Immature natural killer cell (primary cell): ENCODE measurements at regions not wholly inside any gene's neighbourhood (a gene's known extent, or its start where the extent isn't known, plus 50 kb on each side); places are given as distances from the start of the nearest gene placed in this dataset.

Experiments
- DNase-seq, 3 donors: peaks; one replicate each; pipeline ENCODE4 v3.0.0; 2022; ENCODE audit warnings: mixed read lengths in 1 of 3
- H3K27ac Mint-ChIP-seq, 6 donors: one replicate each; pipeline ENCODE4 v1.8.0; 2020; ENCODE audit warnings: mixed read lengths in 6 of 6, mild to moderate bottlenecking in 5 of 6, inconsistent platforms in 4 of 6, moderate library complexity in 3 of 6
- H3K27me3 Mint-ChIP-seq, 3 donors: one replicate each; pipeline ENCODE4 v1.8.0; 2020 to 2021; ENCODE audit warnings: low read depth in 3 of 3, mild to moderate bottlenecking in 3 of 3, mixed read lengths in 3 of 3, moderate library complexity in 3 of 3, inconsistent platforms in 1 of 3
- H3K36me3 Mint-ChIP-seq, 3 donors: one replicate each; pipeline ENCODE4 v1.8.0; 2020; ENCODE audit warnings: mixed read lengths in 3 of 3, inconsistent platforms in 2 of 3, mild to moderate bottlenecking in 2 of 3
- H3K4me1 Mint-ChIP-seq, 2 donors: one replicate each; pipeline ENCODE4 v1.8.0; 2020; ENCODE audit warnings: inconsistent platforms in 2 of 2, mild to moderate bottlenecking in 2 of 2, mixed read lengths in 2 of 2, moderate library complexity in 1 of 2
- H3K4me3 Mint-ChIP-seq, 5 donors: one replicate each; pipeline ENCODE4 v1.8.0; 2020; ENCODE audit warnings: mild to moderate bottlenecking in 5 of 5, mixed read lengths in 5 of 5, inconsistent platforms in 3 of 5, moderate library complexity in 3 of 5
- H3K9me3 Mint-ChIP-seq, 6 donors: one replicate each; pipeline ENCODE4 v1.8.0; 2020; ENCODE audit warnings: mild to moderate bottlenecking in 6 of 6, mixed read lengths in 6 of 6, inconsistent platforms in 4 of 6, moderate library complexity in 3 of 6

DNA sequence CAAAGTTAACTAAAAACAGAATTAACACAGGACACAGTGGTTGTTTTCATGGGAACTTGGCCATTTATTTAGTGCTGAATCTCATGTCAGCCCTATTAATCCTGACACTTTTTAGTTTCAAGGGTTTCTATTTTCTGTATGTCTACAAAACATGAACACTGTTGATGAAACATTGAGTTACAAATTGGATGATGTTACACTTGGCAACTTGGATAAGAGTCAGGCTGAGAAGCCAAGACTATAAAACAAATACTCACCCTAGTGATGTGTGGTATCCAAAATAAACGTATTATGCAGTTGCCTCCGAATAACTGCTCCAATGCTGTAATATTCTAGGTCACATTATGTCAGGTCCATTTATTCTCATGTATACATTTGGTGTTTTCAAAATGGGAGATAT lies 349.6 kb downstream of the ZIC1 start:
- Mint-ChIP-seq H3K27me3 (peaks cover 0 to 3% (median 0%) of the 10 kb centered on the region in 3 donors), H3K27ac (no peak overlapping the region), H3K9me3 (peaks cover 0 to 37% (median 6%) of the 10 kb centered on the region in 6 donors), H3K4me3 (no peak overlapping the region), H3K36me3 (no peaks in the 10 kb centered on the region), H3K4me1 (no peaks in the 10 kb centered on the region)
- DNase-seq: no peak

DNA sequence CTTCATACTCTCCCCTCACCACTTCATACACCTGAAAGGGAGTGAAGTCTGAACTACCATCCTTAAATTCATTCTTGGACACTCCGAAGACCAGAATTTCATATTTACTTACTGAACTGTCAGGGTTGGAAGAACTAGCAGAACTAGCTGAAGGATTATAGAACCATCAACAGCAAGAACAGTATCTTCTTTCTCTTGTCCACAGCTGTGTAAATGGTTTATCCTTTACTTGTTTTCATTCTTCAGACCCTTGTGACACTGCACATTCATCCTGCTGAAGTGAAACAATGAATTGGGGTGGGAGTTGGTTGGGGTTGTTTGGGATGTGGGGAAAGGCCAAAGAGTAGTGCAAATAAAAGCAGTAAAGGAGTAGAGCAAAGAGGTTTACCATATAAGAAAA lies 350.9 kb downstream of the ZIC1 start:
- no peak for DNase-seq
- Mint-ChIP-seq H3K27me3 (peaks cover 0 to 3% (median 0%) of the 10 kb centered on the region in 3 donors), H3K36me3 (no peaks in the 10 kb centered on the region), H3K27ac (no peak overlapping the region), H3K4me1 (no peaks in the 10 kb centered on the region), H3K4me3 (no peak overlapping the region), H3K9me3 (peaks cover 3 to 31% (median 8%) of the 10 kb centered on the region in 6 donors)

DNA sequence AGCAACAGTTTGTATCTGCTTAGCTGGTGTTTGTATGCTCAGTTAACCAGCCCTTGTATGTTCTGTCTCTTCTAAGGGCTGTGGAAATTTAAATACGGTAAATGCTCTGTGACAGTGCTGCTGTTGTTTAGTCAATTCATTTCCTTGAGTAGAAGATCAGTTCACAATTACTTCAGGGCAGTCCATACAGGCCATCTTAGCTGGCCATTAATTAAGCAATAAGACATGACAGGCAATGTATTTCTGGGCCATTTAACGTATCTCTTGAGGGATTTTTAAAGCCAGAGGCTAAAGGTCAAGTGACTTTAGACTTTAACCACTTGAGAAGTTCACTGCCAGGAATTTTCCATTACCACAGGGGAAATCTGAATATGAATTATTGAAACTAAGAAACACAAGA lies 351.8 kb downstream of the ZIC1 start:
- no peak for DNase-seq
- Mint-ChIP-seq H3K4me1 (no peaks in the 10 kb centered on the region), H3K4me3 (no peak overlapping the region), H3K9me3 (peaks cover 5 to 33% (median 8%) of the 10 kb centered on the region in 6 donors), H3K27ac (no peak overlapping the region), H3K27me3 (peaks cover 0 to 3% (median 0%) of the 10 kb centered on the region in 3 donors), H3K36me3 (no peaks in the 10 kb centered on the region)

DNA sequence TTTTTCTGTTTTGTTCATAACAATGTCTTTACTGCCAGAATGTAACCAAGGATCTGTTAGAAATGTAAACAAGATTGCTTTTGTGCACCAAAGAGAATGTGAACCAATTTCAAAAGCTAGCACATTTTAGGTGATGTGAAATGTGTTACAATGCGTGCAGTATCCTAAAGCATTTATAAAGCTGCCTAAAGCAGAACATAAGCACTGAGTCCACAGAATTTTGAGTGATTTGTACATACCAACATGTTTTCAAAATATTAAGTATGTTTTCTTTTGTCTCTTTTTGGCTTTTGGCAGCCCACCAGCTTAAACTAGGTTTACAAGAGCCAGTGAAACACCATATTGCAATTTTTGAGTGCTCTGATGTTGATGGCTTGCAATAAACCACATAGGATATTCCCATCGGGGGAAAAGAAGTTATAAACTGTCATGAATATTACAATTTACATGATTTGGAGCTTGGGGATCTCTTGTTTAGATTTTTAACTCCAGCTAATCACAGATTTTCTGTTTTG lies 364.0 kb downstream of the ZIC1 start:
- Mint-ChIP-seq H3K9me3 (peaks cover 3 to 28% (median 8%) of the 10 kb centered on the region in 6 donors), H3K36me3 (no peaks in the 10 kb centered on the region), H3K4me3 (no peak overlapping the region), H3K27ac (no peak overlapping the region), H3K4me1 (no peaks in the 10 kb centered on the region), H3K27me3 (no peaks in the 10 kb centered on the region)
- DNase-seq: no peak

DNA sequence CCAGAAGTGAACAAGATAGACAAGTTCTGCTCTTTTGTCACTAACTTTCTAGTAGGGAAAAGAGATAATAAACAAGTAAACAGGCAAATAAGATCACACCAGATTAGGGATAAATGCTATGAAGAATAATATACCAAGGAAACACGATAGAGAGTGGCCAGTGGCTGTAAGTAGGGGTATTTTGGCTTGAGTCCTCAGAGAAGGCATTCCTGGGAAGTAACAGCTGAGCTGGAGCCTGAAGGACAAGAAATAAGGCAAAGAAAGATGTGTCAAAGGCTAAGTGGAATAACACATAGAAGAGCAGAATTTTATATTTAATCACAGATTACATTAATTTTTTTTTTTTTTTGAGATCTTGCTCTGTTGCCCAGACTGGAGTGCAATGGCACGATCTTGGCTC lies 366.2 kb downstream of the ZIC1 start:
- H3K4me3 Mint-ChIP-seq: no peak overlapping the region
- peaks cover 0 to 17% (median 4%) of the 10 kb centered on the region in 6 donors for H3K9me3 Mint-ChIP-seq
- H3K27me3 Mint-ChIP-seq: no peaks in the 10 kb centered on the region
- no peak overlapping the region for H3K27ac Mint-ChIP-seq
- no peak for DNase-seq
- no peaks in the 10 kb centered on the region for H3K4me1 Mint-ChIP-seq
- no peaks in the 10 kb centered on the region for H3K36me3 Mint-ChIP-seq

- Mint-ChIP-seq H3K27me3 (no peaks in the 10 kb centered on the region), H3K9me3 (peaks cover 0 to 15% (median 3%) of the 10 kb centered on the region in 6 donors), H3K4me1 (no peaks in the 10 kb centered on the region), H3K4me3 (no peak overlapping the region), H3K36me3 (no peaks in the 10 kb centered on the region), H3K27ac (no peak overlapping the region)
- DNase-seq: no peak
These were observed 366.8 kb downstream of the ZIC1 start for GRCh38 chr3:147775816-147776530.

DNA sequence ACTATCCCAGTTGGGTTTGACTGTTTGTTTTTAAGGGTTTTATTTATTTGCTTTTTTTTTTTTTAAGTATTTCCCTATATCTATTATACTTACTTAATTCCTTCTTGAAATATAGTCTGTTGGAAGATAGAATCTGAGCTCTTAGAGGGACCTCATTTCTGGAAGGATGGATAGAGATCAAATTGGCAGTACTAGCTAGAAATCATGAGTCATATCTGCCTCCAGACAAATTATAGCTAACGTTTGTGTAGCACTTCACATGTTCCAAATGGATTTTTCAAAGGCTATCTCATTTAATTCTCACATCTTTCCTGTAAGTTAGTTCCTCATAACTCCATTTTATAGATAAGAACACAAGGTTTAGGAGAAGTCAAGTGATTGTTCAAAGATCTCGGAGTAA lies 384.7 kb downstream of the ZIC1 start:
- H3K9me3 Mint-ChIP-seq: peaks cover 0 to 20% (median 9%) of the 10 kb centered on the region in 6 donors
- H3K4me1 Mint-ChIP-seq: no peaks in the 10 kb centered on the region
- no peak overlapping the region for H3K27ac Mint-ChIP-seq
- no peaks in the 10 kb centered on the region for H3K27me3 Mint-ChIP-seq
- H3K4me3 Mint-ChIP-seq: no peak overlapping the region
- no peak for DNase-seq
- H3K36me3 Mint-ChIP-seq: no peaks in the 10 kb centered on the region

DNA sequence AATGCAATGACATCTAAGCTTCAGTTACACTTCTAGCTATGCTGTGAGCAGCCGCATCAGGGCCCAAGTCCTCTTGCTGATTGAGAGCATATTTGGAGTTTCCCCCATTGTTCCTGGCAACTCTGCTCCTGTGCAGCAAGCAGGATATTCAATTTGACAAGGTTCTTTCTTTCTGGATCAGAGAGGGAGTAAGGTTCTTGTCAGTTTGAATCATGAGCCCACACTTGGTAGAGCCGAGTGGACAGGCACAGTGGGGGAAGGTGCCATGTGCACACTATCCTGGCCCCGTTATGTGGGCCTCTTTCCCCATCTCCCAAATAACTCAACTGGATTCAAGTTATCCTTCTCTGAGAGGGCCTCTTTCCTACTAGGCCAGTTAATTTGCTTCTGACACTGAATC lies 385.4 kb downstream of the ZIC1 start:
- H3K27ac Mint-ChIP-seq: no peak overlapping the region
- H3K36me3 Mint-ChIP-seq: no peaks in the 10 kb centered on the region
- no peak for DNase-seq
- H3K27me3 Mint-ChIP-seq: no peaks in the 10 kb centered on the region
- H3K4me1 Mint-ChIP-seq: no peaks in the 10 kb centered on the region
- H3K4me3 Mint-ChIP-seq: no peak overlapping the region
- H3K9me3 Mint-ChIP-seq: peaks cover 0 to 16% (median 8%) of the 10 kb centered on the region in 6 donors

DNA sequence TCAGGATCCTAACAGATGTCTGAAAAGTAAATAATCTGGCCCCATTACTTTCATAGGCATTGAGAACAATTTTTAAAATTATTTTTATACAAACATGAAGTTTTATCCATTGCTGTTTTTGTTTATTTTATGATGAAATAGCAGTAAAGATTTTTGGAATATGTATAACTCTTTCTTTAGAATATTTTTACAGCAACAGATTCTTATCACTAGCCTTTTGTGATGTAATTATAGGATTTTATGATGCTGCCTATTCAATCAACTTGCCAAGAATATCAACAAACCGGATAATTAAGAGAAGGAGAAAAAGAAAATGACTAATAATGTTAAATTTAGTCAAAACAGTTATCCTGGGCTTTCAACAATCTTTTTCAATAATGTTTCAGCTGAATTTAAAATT lies 386.3 kb downstream of the ZIC1 start:
- Mint-ChIP-seq H3K36me3 (no peaks in the 10 kb centered on the region), H3K4me3 (no peak overlapping the region), H3K27ac (no peak overlapping the region), H3K4me1 (no peaks in the 10 kb centered on the region), H3K27me3 (no peaks in the 10 kb centered on the region), H3K9me3 (peaks cover 0 to 16% (median 8%) of the 10 kb centered on the region in 6 donors)
- no peak for DNase-seq

GRCh38 chr3:147797095-147797494 lies 387.9 kb downstream of the ZIC1 start:
- DNase-seq: no peak
- H3K9me3 Mint-ChIP-seq: peaks cover 0 to 23% (median 8%) of the 10 kb centered on the region in 6 donors
- no peak overlapping the region for H3K4me3 Mint-ChIP-seq
- H3K27me3 Mint-ChIP-seq: no peaks in the 10 kb centered on the region
- no peaks in the 10 kb centered on the region for H3K36me3 Mint-ChIP-seq
- H3K27ac Mint-ChIP-seq: no peak overlapping the region
- H3K4me1 Mint-ChIP-seq: no peaks in the 10 kb centered on the region

DNA sequence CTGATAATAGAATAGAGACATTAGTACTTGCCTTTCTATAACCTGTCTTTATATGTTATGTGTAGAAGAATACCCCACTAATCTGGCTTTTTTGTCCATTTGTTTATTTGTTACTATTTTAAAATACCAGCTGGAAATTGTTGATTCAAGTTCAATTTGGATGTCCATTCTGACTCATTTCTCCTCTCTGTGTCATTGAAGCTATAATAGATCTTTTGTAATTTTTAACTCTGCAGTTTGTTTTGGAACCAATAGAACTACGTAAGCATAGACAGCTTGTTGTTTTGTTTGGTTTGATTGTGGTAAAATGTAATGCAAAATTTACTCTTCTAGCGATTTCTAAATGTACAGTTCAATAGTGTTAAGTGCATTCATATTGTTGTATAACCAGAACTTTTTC lies 390.4 kb downstream of the ZIC1 start:
- Mint-ChIP-seq H3K27me3 (no peaks in the 10 kb centered on the region), H3K4me1 (no peaks in the 10 kb centered on the region)
- no peak for DNase-seq

DNA sequence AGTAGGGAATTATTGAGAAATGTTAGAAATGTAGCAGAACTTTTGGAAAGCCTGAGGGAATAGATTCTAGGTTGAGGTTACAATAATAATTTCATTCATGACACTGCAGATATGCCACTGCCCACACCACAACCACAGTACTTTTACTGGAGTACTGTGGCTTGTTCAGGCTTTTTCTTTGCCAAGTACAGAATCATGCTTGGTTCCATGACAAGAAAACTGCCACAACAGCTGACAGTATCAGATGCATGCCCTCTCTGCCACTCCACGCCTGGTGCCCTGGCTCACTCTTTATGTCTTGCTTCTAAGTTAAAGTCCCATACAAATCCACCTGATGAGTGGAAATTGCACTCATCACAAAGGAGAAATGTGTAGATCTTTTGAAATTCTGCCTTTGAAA lies 398.6 kb downstream of the ZIC1 start:
- Mint-ChIP-seq H3K27me3 (no peaks in the 10 kb centered on the region), H3K36me3 (no peaks in the 10 kb centered on the region), H3K9me3 (peaks cover 5 to 25% (median 18%) of the 10 kb centered on the region in 6 donors), H3K4me3 (no peak overlapping the region), H3K4me1 (no peaks in the 10 kb centered on the region), H3K27ac (no peak overlapping the region)
- no peak for DNase-seq

More for the DNA sequence above, 390.4 kb downstream of the ZIC1 start:
- Mint-ChIP-seq H3K27ac (no peak overlapping the region), H3K4me3 (no peak overlapping the region), H3K9me3 (peaks cover 0 to 23% (median 4%) of the 10 kb centered on the region in 6 donors), H3K36me3 (no peaks in the 10 kb centered on the region)

- no peak overlapping the region for H3K4me3 Mint-ChIP-seq
- no peak for DNase-seq
- H3K9me3 Mint-ChIP-seq: peaks cover 3 to 25% (median 20%) of the 10 kb centered on the region in 6 donors
- no peak overlapping the region for H3K27ac Mint-ChIP-seq
- no peaks in the 10 kb centered on the region for H3K27me3 Mint-ChIP-seq
- H3K36me3 Mint-ChIP-seq: no peaks in the 10 kb centered on the region
- H3K4me1 Mint-ChIP-seq: no peaks in the 10 kb centered on the region
These were observed 400.0 kb downstream of the ZIC1 start for GRCh38 chr3:147809206-147809605.

GRCh38 chr3:147812186-147812911 lies 403.2 kb downstream of the ZIC1 start:
- no peaks in the 10 kb centered on the region for H3K4me1 Mint-ChIP-seq
- no peak overlapping the region for H3K4me3 Mint-ChIP-seq
- H3K36me3 Mint-ChIP-seq: no peaks in the 10 kb centered on the region
- no peak for DNase-seq
- H3K9me3 Mint-ChIP-seq: peaks cover 3 to 26% (median 12%) of the 10 kb centered on the region in 6 donors
- no peak overlapping the region for H3K27ac Mint-ChIP-seq
- H3K27me3 Mint-ChIP-seq: no peaks in the 10 kb centered on the region
